NCI-H748 (cell line): ENCODE measurements at regions not wholly inside any gene's neighbourhood (a gene's known extent, or its start where the extent isn't known, plus 50 kb on each side); places are given as distances from the start of the nearest gene placed in this dataset.

Experiments used
- DNase-seq: peaks from one replicate; lab custom pipeline; 2025; ENCODE audit not compliant: unreplicated experiment; lab: John Stamatoyannopoulos, UW

GRCh38 chr2:181332044-181332605, 125.1 kb upstream of the ITGA4 start:
- no peak for DNase-seq

- DNase-seq: no peak
Observed at GRCh38 chr2:181334158-181334826, 122.9 kb upstream of the ITGA4 start.

GRCh38 chr2:181340891-181341290, 116.3 kb upstream of the ITGA4 start:
- no peak for DNase-seq

GRCh38 chr2:181341855-181342600, 115.2 kb upstream of the ITGA4 start:
- DNase-seq: no peak

GRCh38 chr2:181348107-181348837, 108.9 kb upstream of the ITGA4 start:
- DNase-seq: no peak

GRCh38 chr2:181352158-181352557, 105.0 kb upstream of the ITGA4 start:
- DNase-seq: no peak

- no peak for DNase-seq
Observed at GRCh38 chr2:181354626-181355025, 102.6 kb upstream of the ITGA4 start.

- no peak for DNase-seq
Observed at GRCh38 chr2:181356526-181357130, 100.6 kb upstream of the ITGA4 start.

GRCh38 chr2:181357979-181358378, 99.2 kb upstream of the ITGA4 start:
- DNase-seq: no peak

GRCh38 chr2:181362561-181362960, 94.6 kb upstream of the ITGA4 start:
- no peak for DNase-seq

- no peak for DNase-seq
Observed at GRCh38 chr2:181363164-181363563, 94.0 kb upstream of the ITGA4 start.

GRCh38 chr2:181364492-181365170, 92.6 kb upstream of the ITGA4 start:
- no peak for DNase-seq

GRCh38 chr2:181366675-181367175, 90.5 kb upstream of the ITGA4 start:
- no peak for DNase-seq

- no peak for DNase-seq
Observed at GRCh38 chr2:181367411-181367810, 89.8 kb upstream of the ITGA4 start.

GRCh38 chr2:181367906-181368435, 89.2 kb upstream of the ITGA4 start:
- no peak for DNase-seq

- DNase-seq: no peak
Observed at GRCh38 chr2:181370126-181370525, 87.1 kb upstream of the ITGA4 start.

GRCh38 chr2:181371195-181371594, 86.0 kb upstream of the ITGA4 start:
- no peak for DNase-seq

GRCh38 chr2:181371782-181372645, 85.2 kb upstream of the ITGA4 start:
- peak; percentile 31 for DNase-seq

GRCh38 chr2:181372646-181373040, 84.5 kb upstream of the ITGA4 start:
- DNase-seq: no peak
